Colonic mucosa (tissue), 4 donors: ENCODE measurements at regions not wholly inside any gene's neighbourhood (a gene's known extent, or its start where the extent isn't known, plus 50 kb on each side); places are given as distances from the start of the nearest gene placed in this dataset.

Experiments
- DNase-seq: peaks from one replicate; pipeline ENCODE4 v3.0.0-alpha.2; 2020
- H3K27ac ChIP-seq: fragments of 200-600 bp; one replicate; pipeline ENCODE4 v1.8.0; 2021
- H3K27me3 ChIP-seq: fragments of 200-600 bp; one replicate; pipeline ENCODE4 v1.8.0; 2021
- H3K36me3 ChIP-seq: fragments of 200-600 bp; one replicate; pipeline ENCODE4 v1.8.0; 2021
- H3K4me1 ChIP-seq: fragments of 200-600 bp; one replicate; pipeline ENCODE4 v1.8.0; 2021; ENCODE audit warnings: mild to moderate bottlenecking
- H3K4me3 ChIP-seq: fragments of 200-600 bp; one replicate; pipeline ENCODE4 v1.8.0; 2021
- H3K9ac ChIP-seq, 2 donors: one replicate each; pipeline ENCODE4 v1.7.0; 2013; ENCODE audit warnings: control low read depth in 2 of 2, low read depth in 2 of 2, low read length in 2 of 2
- H3K9me3 ChIP-seq: fragments of 200-600 bp; one replicate; pipeline ENCODE4 v1.8.0; 2021
- CTCF ChIP-seq: fragments of 200-600 bp; IDR thresholded peaks from one replicate; pipeline ENCODE4 v1.8.0; 2022; ENCODE audit warnings: antibody characterized with exemption, mild to moderate bottlenecking
- intact Hi-C: fragments of 100-400 bp; cut with DNase I; formaldehyde crosslinking; loops from one replicate; pipeline ENCODE4 v1.14.1; 2022
- donor health status: healthy.
- donor health status: DM: no; HTN: no; CAD: no.
- donor health status: DM: no; HTN: no; CAD: no.

DNA sequence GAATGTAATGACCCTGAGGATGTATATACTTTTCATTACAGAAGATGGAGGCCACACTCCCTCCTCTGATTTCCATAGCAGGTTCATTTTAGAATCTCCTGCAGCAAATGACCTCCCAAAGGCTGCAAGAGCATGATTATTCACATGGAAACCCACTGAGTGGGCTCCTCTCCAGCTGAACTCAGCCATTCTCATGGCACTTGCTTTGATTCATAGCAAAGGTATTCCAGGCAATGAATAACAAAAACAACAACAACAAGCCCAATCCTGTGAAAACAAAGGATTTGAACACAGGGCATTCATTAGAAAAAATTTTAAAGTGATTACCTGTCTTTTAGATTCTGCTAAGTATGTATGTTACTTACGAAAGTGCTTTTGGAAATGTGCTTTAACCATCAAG lies 894.0 kb upstream of the FRG1 start:
- Histone ChIP-seq H3K4me3 (no peak overlapping the region), H3K27ac (no peak overlapping the region), H3K9me3 (no peaks in the 10 kb centered on the region), H3K27me3 (no peaks in the 10 kb centered on the region), H3K36me3 (no peaks in the 10 kb centered on the region), H3K4me1 (no peaks in the 10 kb centered on the region), H3K9ac (no peak overlapping the region)
- intact Hi-C loops, result no loop called here
- no peak for DNase-seq
- no peak for TF ChIP-seq CTCF

DNA sequence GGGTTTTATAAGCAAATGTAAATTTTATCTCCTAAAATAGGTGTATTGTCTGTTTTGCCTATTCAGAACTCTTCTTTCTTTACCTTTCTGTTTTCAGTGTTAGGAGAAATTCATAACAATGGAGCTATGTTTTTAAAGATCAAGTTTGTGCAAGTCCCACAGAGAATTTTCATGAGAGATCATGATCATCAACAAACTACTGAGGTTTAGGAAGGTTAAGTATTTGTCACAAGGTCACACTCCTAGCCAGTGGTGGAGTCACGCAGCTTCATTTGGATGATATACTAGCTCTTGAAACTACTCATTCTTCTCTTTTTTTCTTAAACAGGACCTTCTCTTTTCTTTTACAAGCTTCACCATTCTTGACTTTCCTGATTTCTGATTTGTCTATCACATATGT lies 892.6 kb upstream of the FRG1 start:
- TF ChIP-seq CTCF, result no peak
- intact Hi-C loops, result no loop called here
- no peak overlapping the region for H3K4me3 ChIP-seq

DNA sequence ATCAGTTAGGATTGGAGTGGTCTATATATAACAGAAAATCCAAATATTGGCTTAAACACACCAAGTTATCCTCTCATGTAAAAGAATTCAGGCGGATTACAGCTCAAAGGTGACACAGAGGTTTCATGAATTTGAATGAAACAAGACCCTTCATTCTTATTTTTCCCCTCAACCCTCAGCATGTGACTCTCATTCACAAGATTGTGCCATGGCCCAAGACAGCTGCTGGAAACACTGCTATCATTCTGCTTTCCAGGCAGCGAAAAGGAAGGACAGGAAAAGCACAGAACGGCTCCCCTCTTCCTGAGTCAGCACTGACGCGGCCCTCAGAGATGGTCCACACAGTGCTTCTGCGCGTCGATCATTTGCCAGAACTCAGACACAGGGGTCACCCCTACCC lies 891.0 kb upstream of the FRG1 start:
- Histone ChIP-seq H3K27me3 (no peaks in the 10 kb centered on the region), H3K9ac (no peak overlapping the region), H3K4me1 (no peaks in the 10 kb centered on the region), H3K27ac (no peak overlapping the region), H3K36me3 (no peaks in the 10 kb centered on the region), H3K9me3 (no peaks in the 10 kb centered on the region), H3K4me3 (no peak overlapping the region)
- intact Hi-C loops, result no loop called here
- no peak for TF ChIP-seq CTCF
- DNase-seq, result no peak

More for the DNA sequence above, 892.6 kb upstream of the FRG1 start:
- H3K27me3 ChIP-seq, result no peaks in the 10 kb centered on the region
- H3K9me3 ChIP-seq, result no peaks in the 10 kb centered on the region
- no peaks in the 10 kb centered on the region for H3K36me3 ChIP-seq
- H3K27ac ChIP-seq, result no peak overlapping the region
- H3K9ac ChIP-seq, result no peak overlapping the region
- H3K4me1 ChIP-seq, result no peaks in the 10 kb centered on the region
- no peak for DNase-seq

DNA sequence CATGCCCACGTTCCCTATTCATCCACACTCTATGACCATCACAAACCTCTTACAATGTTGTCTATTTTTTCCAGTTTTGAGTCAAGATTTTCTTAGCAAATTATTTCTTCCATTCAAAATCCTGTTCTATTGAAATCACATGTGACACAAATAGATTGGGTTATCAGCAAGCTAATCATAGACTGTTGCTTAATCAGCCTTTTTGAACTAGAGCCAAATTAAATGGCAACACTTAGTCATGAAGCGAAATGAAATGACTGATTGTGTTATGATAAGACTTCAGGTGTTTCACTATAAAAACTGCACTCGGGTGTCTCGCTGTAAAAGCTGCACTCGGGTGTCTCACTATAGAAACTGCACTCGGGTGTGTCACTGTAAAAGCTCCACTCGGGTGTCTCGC lies 890.0 kb upstream of the FRG1 start:
- Histone ChIP-seq H3K9ac (no peak overlapping the region), H3K9me3 (no peaks in the 10 kb centered on the region), H3K27ac (no peak overlapping the region), H3K4me1 (no peaks in the 10 kb centered on the region), H3K4me3 (no peak overlapping the region), H3K27me3 (no peaks in the 10 kb centered on the region), H3K36me3 (no peaks in the 10 kb centered on the region)
- DNase-seq, result no peak
- intact Hi-C loops, result no loop called here
- no peak for TF ChIP-seq CTCF

DNA sequence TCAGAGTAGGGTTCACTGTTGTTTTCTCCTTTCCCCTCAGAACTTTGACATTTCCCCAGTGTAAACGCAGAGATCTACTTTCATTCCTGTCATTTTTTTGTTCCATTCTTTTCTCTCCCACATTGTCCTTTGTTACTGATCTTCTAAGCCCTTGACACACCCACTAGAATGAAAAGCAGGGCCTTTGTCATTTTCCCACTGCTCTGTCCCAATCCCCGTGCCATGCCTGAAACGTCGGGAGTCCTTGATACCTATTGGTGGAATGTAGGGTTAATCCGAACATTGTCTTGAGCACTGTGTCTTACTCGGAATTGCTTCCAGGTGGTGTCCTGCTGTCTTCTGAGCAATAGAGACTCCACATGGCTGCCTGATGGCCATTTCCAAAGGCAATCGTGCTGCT lies 887.1 kb upstream of the FRG1 start:
- no peak overlapping the region for H3K9ac ChIP-seq
- no peak overlapping the region for H3K4me3 ChIP-seq
- DNase-seq, result no peak
- no peaks in the 10 kb centered on the region for H3K27me3 ChIP-seq
- H3K9me3 ChIP-seq, result no peaks in the 10 kb centered on the region
- H3K27ac ChIP-seq, result no peak overlapping the region
- no peak for TF ChIP-seq CTCF
- intact Hi-C loops, result no loop called here
- H3K4me1 ChIP-seq, result no peaks in the 10 kb centered on the region
- no peaks in the 10 kb centered on the region for H3K36me3 ChIP-seq

GRCh38 chr4:189060104-189060503 lies 880.6 kb upstream of the FRG1 start:
- Histone ChIP-seq H3K27me3 (no peaks in the 10 kb centered on the region), H3K9me3 (no peaks in the 10 kb centered on the region), H3K4me1 (no peaks in the 10 kb centered on the region), H3K36me3 (no peaks in the 10 kb centered on the region), H3K9ac (no peak overlapping the region), H3K27ac (no peak overlapping the region), H3K4me3 (no peak overlapping the region)
- TF ChIP-seq CTCF, result no peak
- intact Hi-C loops, result no loop called here
- DNase-seq, result no peak
